Activated CD4-positive, alpha-beta T cell treated with anti-CD3 and anti-CD28 coated beads, Interleukin-2, amount 10 ng/mL, durations not matched to agents 7 days and 5 days (primary cell): ENCODE measurements at regions not wholly inside any gene's neighbourhood (a gene's known extent, or its start where the extent isn't known, plus 50 kb on each side); places are given as distances from the start of the nearest gene placed in this dataset. TPM values are rescaled to one million over a fixed set of nuclear protein-coding genes. Genes with fewer than 3 reads are reported as not detected.

ENCODE experiments used
- CTCF ChIA-PET: fragments of 350-600 bp; sonication (Branson Sonifier 250); formaldehyde crosslinking; loops from one replicate; lab custom pipeline; 2021; ENCODE audit warnings: antibody characterized with exemption; lab: Charles Lee
- POLR2A ChIA-PET: fragments of 350-600 bp; sonication (Branson Sonifier 250); formaldehyde crosslinking; loops from one replicate; lab custom pipeline; 2021; ENCODE audit warnings: antibody characterized with exemption; lab: Charles Lee
- DNase-seq: peaks from one replicate; pipeline ENCODE4 v3.0.0-alpha.2; 2020
- H3K27ac Mint-ChIP-seq: one replicate; pipeline ENCODE4 v1.8.0; 2021; ENCODE audit warnings: mild to moderate bottlenecking, moderate library complexity, mixed read lengths
- H3K27me3 Mint-ChIP-seq: one replicate; pipeline ENCODE4 v1.8.0; 2021; ENCODE audit warnings: mixed read lengths
- H3K36me3 Mint-ChIP-seq: one replicate; pipeline ENCODE4 v1.8.0; 2021; ENCODE audit warnings: low read depth, mixed read lengths
- H3K4me1 Mint-ChIP-seq: one replicate; pipeline ENCODE4 v1.8.0; 2021; ENCODE audit warnings: mixed read lengths
- H3K4me3 Mint-ChIP-seq: one replicate; pipeline ENCODE4 v1.8.0; 2021; ENCODE audit warnings: mild to moderate bottlenecking, moderate library complexity, mixed read lengths
- H3K9me3 Mint-ChIP-seq: one replicate; pipeline ENCODE4 v1.8.0; 2021; ENCODE audit warnings: mixed read lengths
- microRNA-seq: library from miRNA; unstranded; fragments of <30 nt; microRNA quantifications from one replicate; pipeline ENCODE4 v1.2.0, GENCODE V29; 2021; ENCODE audit warnings: borderline microRNAs expressed, borderline replicate concordance

DNA sequence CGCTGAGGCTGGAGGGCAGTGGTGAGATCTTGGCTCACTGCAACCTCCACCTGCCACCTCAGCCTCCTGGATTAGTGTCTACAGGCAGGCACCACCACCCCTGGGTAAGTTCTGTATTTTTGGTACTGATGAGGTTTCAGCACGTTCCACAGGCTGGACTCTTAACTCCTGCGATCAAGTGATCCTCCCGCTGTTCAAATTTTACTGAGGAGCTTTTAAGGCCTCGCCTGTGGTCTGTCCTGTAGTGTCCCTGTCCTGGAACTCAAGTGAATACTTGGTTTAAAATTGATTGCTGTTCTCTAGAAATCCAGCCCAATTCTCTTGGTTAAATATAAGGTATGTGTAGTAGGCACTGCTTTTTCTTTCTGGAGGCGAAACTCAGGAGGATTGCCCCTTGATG is 65.2 kb downstream of the DPRX start:
- no peak for DNase-seq
- H3K4me1 Mint-ChIP-seq: no peaks in the 10 kb centered on the region
- no peak overlapping the region for H3K27ac Mint-ChIP-seq
- H3K36me3 Mint-ChIP-seq: no peaks in the 10 kb centered on the region
- no peak overlapping the region for H3K4me3 Mint-ChIP-seq
- CTCF ChIA-PET: no interaction called here
- POLR2A ChIA-PET: no interaction called here
- H3K9me3 Mint-ChIP-seq: peaks cover 10% of the 10 kb centered on the region
- no peaks in the 10 kb centered on the region for H3K27me3 Mint-ChIP-seq

DNA sequence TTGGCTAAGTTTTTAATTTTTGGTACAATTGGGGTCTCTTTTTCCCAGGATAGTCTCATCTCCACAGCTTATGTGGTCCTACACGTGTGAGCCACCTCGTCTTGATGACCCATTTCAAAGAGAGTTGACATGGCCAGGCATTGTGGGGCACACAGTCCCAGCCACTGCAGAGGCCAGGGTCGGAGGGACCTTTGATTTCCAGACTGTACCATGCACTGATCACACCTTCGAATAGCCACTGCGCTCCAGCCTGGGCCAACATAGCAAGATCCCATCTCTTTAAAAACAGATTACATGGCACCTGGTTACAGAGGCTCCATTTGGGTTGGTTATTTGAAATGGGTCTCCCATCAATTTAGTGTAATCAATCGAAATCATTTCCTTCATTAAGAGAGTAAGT is 71.6 kb downstream of the DPRX start:
- H3K4me1 Mint-ChIP-seq: no peaks in the 10 kb centered on the region
- no peaks in the 10 kb centered on the region for H3K36me3 Mint-ChIP-seq
- no peak for DNase-seq
- H3K27ac Mint-ChIP-seq: no peak overlapping the region
- ChIA-PET POLR2A (no interaction called here), CTCF (interaction anchor here (0.6 kb wide), 1 partner anchor 1204 kb away, joined by 3 read pairs; no protein-coding TSS in a partner anchor)
- H3K9me3 Mint-ChIP-seq: peaks cover 8% of the 10 kb centered on the region
- H3K4me3 Mint-ChIP-seq: no peak overlapping the region
- H3K27me3 Mint-ChIP-seq: no peaks in the 10 kb centered on the region

DNA sequence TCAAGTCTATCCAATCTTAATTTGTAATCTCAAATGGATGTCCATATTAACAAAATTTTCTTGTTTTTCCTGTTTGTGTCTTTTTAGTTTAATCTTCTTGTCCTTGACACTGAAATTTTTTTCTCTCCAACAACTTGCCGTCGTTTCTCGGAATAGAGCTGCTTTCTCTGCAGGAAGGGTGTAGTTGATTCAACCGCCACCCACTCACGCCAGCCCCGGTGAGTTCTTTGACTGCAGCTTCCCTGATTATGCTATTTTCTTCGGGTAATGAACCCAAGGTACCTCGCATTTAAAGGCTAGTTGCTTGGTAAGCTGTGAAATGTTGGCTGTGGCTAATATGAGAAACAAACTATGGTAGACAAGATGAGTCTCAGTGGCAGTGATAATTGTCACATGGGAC is 72.2 kb downstream of the DPRX start:
- ChIA-PET POLR2A (no interaction called here), CTCF (interaction anchor here (0.6 kb wide), 1 partner anchor 1204 kb away, joined by 3 read pairs; no protein-coding TSS in a partner anchor)
- DNase-seq: no peak
- no peak overlapping the region for H3K27ac Mint-ChIP-seq
- H3K36me3 Mint-ChIP-seq: no peaks in the 10 kb centered on the region
- H3K9me3 Mint-ChIP-seq: peaks cover 11% of the 10 kb centered on the region
- H3K4me1 Mint-ChIP-seq: no peaks in the 10 kb centered on the region
- H3K4me3 Mint-ChIP-seq: no peak overlapping the region
- no peaks in the 10 kb centered on the region for H3K27me3 Mint-ChIP-seq

DNA sequence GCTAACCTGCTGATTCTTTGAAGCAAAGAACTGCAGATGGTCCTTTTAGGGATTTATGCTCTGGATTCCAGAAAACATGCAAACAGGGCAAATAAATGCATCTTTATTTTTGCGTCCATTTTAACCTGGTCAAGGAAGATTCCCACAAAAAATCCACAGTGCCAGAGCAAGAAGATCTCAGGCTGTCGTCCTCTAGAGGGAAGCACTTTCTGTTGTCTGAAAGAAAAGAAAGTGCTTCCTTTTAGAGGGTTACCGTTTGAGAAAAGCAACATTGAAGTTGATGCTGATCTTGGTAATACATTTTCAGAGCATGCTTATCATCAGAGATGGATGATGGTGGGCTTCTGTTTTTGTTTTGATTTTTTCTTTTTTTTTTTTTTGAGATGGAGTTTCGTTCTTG is 75.5 kb downstream of the DPRX start:
- H3K36me3 Mint-ChIP-seq: no peaks in the 10 kb centered on the region
- peaks cover 14% of the 10 kb centered on the region for H3K9me3 Mint-ChIP-seq
- CTCF ChIA-PET: no interaction called here
- no peaks in the 10 kb centered on the region for H3K4me1 Mint-ChIP-seq
- H3K27ac Mint-ChIP-seq: no peak overlapping the region
- POLR2A ChIA-PET: no interaction called here
- H3K4me3 Mint-ChIP-seq: no peak overlapping the region
- DNase-seq: no peak
- no peaks in the 10 kb centered on the region for H3K27me3 Mint-ChIP-seq

DNA sequence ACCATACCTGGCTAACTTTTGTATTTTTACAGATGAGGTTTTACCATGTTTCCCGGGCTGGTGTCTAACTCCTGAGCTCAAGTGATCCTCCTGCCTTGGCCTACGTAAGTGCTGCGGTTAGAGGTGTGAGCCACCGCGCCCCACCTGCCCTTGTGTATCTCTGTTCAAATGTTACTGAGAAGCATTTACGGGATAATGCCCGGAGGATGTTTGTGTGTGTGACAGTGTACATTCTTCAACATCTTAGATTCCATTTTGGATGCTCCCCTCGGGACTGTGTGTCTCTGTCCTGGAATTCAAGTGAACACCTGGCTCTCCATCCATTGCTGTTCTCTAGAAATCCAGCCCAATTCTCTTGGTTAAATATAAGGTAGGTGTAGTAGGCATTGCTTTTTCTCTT is 93.7 kb downstream of the NLRP12 start:
- peaks cover 11% of the 10 kb centered on the region for H3K9me3 Mint-ChIP-seq
- no peak for DNase-seq
- H3K27ac Mint-ChIP-seq: no peak overlapping the region
- CTCF ChIA-PET: no interaction called here
- H3K4me1 Mint-ChIP-seq: no peaks in the 10 kb centered on the region
- H3K36me3 Mint-ChIP-seq: no peaks in the 10 kb centered on the region
- H3K4me3 Mint-ChIP-seq: no peak overlapping the region
- POLR2A ChIA-PET: no interaction called here
- no peaks in the 10 kb centered on the region for H3K27me3 Mint-ChIP-seq

Small RNA genes lying in the stretch of these regions (microRNA-seq; reads per million reads assigned to microRNA genes)
- gene MIR516B2: not detected
- not detected for gene MIR517A
- gene MIR517B: not detected
- gene MIR518B: not detected
- gene MIR518C: not detected
- gene MIR518E: not detected
- gene MIR518F: not detected
- not detected for gene MIR519D
- gene MIR520B: not detected
- not detected for gene MIR520C
- not detected for gene MIR520D
- not detected for gene MIR520G
- not detected for gene MIR521-2
- gene MIR523: not detected
- not detected for gene MIR524
- not detected for gene MIR525
- not detected for gene MIR526A1
- not detected for gene MIR526A2
